HG02588 (cell line): ENCODE measurements at regions not wholly inside any gene's neighbourhood (a gene's known extent, or its start where the extent isn't known, plus 50 kb on each side); places are given as distances from the start of the nearest gene placed in this dataset.
"Not testable (repeated sequence)": the region's sequence is repeated elsewhere in the genome, so short reads cannot be mapped to it uniquely, and the experiment has no call there.

Experiments
- ATAC-seq: cut with Tn5 transposase; IDR thresholded peaks from one replicate; pipeline ENCODE4 v1.9.1; 2021; ENCODE audit warnings: mild to moderate bottlenecking, moderate library complexity; ENCODE audit not compliant: unreplicated experiment

- ATAC-seq = no peak
Measured at GRCh38 chr22:46040471-46041465, 63.8 kb upstream of the WNT7B start.

- no peak for ATAC-seq
Measured at GRCh38 chr22:46041642-46042041, 64.7 kb upstream of the WNT7B start.

GRCh38 chr22:46042786-46043185 is 65.8 kb upstream of the WNT7B start:
- ATAC-seq = no peak

DNA sequence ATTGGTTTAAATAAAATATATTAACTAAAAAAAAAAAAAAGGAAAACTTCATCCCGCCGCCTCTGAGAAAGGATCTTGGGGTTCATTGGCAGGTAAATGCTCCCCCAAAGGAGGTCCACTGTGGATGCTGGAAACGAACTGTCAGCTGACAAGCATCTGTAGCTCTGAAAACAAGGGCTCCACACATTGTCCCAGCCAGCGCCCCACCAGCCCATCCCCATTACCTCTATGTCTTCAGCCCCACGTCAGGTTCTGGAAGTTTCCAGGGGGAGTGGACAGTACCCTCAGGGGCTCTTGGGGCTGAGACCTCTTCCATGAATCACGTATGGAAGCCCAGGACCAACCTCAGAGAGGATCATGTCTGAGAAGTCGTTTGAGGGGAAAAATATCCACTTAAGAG is 66.4 kb upstream of the WNT7B start:
- ATAC-seq = no peak

DNA sequence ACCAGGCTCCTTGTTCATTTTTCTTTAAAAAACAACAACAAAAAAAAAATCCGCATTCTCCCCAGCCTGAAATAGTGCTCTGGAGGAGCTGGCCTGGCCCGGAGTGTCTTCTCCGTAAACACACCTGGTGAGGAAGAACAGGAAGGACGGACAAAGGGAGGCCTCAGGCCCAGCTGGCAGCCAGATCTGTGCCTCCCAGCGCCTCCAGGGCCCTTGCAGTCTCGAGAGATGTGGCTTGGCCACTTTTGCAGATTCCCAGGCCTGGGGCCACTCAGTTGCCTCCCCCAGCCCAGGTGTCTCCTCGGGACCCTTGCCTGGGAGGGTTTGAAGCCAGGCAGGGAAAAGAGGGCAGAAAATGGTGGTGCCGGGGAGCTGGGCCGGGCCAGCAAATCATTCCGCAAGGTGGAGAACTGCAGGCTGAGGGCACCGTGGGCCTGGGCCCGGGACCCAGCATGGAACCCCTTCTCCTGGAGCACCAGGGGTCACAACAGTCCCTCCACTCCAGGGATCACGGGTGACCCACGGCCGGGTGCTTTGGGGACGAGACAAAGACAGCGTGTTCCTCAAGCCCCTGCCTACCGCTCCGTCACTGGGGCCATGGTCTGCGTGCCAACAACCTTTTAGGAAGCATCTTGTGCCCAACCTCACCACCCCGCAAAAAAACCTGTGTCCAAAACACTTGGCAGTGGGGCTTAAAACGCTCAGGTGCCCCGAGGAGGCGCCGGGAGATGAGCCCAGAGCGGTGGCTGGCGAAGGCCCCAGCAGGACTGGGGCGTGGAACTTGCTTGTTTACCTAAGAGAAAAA is 67.1 kb upstream of the WNT7B start:
- no peak for ATAC-seq

DNA sequence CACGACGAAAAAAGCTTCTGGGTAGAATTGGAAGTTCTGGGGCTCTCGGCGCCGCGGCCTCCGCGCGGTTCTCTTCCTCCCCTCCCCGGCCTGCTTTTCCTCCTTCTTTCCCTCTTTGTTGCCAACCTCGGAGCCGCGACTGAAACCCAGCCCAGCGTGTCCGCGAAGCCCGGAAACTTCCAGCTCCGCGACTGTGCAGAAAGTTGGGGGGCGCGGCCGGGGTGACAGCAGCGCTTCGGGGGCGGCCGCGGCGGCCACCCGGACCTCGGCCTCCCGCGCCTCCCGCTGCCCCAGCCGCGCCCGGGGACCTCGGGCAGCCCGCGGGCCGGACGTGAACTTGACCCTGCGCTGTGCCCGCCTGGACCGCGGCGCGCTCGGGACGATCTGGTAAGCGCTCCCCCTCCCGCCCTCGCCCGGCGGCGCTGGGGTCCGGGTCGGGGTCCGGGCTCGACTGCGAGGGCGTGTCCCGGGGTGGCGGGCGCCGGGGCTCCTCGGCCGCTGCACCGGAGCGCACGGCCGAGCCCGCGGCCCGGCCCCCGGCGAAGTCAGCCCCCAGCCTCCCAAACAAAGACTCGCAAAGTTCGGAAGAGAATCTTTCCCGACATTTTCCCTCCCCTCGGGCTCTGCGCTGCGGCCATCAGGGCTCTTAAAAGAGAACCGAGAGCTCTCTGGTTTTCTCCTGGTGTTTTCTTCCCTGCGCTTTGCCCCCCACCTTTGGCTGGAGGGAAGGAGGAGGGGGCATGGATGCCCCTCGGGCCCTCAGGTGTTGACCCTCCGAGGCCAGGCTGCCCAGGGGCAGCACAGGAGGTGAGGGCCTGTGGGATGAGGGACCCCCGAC is 67.9 kb upstream of the WNT7B start:
- no peak for ATAC-seq

DNA sequence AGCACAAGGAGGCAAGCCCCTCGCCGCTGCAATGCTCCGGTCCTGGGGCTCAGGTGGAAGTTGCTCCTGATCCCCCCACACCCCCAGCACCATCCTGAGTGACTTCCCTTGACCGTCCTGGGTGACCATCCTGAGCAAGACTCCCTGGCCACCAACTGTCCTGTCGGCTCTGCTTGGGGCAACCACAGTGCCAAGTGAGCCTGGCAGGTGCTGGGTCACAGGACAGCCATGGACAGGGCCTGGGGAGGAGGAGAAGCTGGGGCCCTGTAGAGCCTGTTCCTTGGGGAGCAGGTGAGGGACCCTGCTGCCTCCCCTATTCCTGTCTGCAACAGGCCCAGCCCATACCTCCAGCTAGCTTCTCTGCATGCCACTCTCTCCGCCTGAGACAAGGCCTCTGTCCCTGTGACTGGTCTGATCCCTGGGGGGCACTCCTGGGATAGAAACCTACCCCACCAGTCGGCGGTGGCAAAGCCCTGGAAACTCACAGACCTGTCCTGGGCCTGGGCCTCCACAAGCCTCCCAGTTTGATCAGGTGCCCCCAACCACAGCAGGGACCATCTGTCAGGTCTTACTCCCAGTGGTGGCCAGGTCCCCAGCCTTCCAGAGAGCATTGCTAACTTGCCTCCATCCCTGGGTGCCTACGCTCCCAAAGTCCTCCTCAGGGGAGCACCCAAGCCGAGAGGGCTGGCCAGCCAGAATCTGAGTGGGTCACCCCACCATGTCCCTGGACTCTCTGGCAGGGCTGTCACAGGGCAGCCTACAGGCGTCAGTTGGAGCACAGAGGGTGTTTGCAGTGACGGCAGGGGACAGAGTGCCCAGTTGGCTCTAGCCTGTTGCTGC is 68.7 kb upstream of the WNT7B start:
- no peak for ATAC-seq

DNA sequence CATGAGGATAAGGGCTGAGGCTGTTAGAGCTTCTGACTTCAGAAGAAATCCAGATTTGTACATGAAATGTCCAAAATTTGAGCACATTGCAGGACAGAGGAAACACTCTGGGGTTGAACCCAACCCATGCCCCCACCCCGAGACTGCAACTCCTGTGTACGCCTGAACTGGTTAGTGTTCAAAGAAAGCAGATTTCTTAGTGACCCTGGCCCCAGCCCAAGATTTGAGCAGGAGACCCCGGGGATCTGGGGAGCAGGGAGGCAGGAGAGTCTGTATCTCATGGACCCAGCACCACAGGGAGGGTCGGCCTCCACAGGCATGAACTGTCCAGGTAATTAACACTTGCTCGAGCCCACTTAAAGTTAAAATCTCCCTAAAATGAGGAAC is 69.3 kb upstream of the WNT7B start:
- no peak for ATAC-seq

DNA sequence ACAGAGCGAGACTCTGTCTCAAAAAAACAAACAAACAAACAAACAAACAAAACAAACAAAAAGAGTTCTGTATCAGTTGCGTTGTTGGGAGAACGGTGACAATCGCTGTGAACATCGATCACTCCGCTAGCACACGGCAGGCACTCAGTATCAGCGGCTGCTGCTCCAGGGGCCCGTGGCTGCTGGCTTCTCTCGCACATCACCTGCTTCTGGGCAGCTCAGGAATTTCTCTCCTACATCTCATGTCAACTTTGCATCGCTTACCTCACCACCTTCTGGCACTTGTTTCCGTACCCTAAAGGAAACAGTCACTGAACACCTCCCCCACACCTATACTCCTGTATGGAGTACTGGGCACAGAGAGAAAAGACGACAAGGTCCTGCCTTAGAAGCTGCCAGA is 70.3 kb upstream of the WNT7B start:
- no peak for ATAC-seq

GRCh38 chr22:46047841-46048595 is 71.1 kb upstream of the WNT7B start:
- no peak for ATAC-seq

DNA sequence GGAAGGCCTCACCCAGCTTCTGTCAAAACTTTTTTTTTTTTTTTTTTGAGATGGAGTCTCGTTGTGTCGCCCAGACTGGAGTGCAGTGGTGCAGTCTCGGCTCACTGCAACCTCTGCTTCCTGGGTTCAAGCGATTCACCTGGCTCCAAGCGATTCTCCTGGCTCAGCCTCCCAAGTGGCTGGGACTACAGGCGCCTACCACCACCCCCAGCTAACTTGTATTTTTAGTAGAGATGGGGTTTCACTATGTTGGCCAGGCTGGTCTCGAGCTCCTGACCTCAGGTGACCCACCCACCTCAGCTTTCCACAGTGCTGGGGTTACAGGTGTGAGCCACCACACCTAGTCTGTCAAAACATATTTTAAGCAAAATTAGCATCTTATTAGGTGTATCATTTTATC is 71.7 kb upstream of the WNT7B start:
- not testable (repeated sequence) for ATAC-seq

GRCh38 chr22:46049726-46050450 is 72.9 kb upstream of the WNT7B start:
- ATAC-seq = no peak

GRCh38 chr22:46050451-46050845 is 73.5 kb upstream of the WNT7B start:
- ATAC-seq = no peak

DNA sequence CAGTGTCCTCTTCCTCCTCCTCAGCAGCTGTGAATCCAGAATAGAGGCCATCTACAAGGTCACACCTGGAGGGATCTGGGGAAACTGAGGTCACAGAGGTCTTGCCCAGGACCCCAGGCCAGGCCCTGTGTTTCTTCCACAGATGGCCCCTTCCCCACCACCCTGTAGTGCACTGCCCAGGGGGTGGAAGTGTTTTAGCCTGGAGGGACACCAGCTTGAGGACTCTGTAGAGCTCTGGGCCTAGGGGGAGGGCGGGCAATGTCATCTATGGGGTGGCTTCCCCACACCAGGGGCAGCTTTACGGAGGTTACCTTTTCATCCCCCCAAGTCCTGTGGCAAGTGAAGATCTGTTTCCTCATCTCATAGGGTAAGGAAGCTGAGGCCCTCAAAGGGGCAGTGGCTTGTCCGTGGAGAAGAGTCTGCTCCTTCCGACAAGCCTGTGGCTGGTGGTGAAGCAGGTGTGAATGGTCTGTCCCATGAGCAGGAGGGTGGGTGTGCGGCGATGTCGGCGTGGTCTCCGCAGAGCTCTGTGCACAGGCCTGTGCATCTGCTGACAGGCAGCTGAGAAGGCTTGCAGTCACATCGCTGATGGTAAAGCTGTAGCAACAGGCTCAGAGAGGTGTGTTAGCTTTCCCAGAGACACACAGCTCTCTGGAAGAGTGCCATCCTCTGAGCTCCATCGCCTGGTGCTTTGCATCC is 74.1 kb upstream of the WNT7B start:
- ATAC-seq = no peak

DNA sequence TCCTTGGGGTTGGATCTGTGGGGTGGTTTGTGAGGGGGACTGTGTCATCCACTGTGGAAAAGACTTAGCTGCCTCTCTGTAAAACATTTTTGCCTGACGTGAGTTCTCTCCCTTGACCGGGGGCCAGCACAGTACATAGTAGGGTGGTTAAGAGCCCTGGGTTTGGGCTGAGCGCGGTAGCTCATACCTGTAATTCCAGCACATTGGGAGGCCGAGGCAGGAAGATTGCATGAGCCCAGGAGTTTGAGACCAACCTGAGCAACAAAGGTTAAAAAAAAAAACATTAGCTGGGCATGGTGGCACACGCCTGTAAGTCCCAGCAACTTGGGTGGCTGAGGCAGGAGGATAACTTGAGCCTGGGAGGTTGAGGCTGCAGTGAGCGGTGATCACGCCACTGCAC is 74.7 kb upstream of the WNT7B start:
- no peak for ATAC-seq

DNA sequence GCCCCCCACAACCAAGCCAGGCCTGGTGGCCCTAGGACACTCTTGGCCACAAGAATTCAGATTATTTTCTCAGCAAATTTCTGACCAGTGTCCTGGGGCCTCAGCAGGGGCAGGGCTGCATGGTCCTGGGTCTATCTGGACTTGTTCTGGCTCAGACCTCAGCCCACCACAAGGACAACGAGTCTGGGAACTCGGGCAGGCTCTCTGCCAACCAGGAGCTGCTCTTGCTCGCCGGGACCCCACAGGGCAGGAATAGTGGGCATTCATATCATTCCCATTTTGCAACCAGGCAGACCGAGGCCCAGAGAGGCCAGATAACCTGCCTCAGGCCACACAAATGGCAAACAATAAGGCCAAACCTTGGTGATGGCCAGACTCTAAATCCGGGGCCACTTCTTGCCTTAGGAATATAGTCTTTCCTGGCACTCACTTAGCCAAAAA is 75.4 kb upstream of the WNT7B start:
- ATAC-seq = no peak

DNA sequence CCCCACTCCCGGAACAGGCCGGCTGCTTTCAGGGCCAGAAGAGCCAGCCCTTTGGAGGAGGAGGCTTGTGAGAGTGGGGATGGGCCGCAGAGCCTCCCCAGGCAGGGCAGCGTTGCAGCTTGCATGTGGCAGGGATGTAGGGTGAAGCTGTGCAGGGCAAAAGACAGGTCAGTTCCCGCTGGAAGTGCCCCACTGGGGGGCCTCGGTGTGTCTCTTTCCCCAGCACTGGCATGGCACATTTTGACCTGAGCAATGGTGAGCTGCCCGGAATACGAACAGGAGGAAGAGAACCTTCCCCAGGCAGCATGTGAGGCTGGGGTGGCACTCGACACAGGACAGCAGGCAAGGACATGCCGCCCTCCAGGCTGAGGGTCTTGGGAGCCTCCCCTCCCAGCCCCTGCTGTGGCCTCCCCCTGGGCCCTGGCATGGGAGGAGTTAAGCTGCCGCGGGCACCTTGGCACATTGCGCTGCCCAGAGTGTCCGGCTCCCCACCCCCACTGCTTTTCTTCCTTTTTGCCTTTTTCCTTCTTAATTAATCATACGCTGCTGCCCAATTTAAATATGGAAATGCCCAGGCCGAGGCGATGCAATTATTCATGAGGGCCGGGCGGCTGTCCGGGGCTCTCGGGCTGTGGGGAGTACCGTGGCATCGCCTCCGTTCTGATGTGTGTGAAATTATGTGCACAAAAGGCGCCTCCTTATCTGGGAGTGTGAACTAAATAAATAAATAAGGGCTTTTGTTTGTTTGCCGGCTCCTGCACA is 76.0 kb upstream of the WNT7B start:
- no peak for ATAC-seq
